ENCODE measurements at regions not wholly inside any gene's neighbourhood (a gene's known extent, or its start where the extent isn't known, plus 50 kb on each side); places are given as distances from the start of the nearest gene placed in this dataset.

DNA sequence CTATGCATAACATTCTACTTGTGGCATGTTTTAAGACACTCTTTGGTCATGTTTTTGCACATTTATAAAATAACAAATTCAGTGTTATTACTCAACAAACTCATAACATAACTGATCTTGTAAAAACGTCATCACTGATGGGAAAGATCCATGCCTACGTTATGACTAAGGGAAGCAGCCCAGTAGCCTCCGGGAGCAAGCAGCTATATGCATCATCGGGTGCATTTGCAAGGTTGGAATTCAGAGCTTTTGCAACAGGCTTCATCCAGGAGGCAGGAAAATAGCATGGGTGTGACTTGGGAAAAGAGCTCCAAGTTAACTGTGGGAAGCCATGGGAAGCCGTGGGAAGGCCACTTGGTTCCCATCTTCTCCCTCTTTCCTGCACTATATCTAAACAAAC, 271.6 kb upstream of the SGK1 start:
- Histone ChIP-seq H3K9me3 (no peaks in the 10 kb centered on the region), H3K27ac (no peak overlapping the region), H3K27me3 (no peaks in the 10 kb centered on the region), H3K4me3 (no peak overlapping the region), H3K4me1 (no peaks in the 10 kb centered on the region), H3K36me3 (no peaks in the 10 kb centered on the region)
- intact Hi-C loops (cut with DNase I; ENCODE audit: low total_unique reads), result no loop called here
- no peak for DNase-seq
- 64 to 85% (median 80%) methylated on average over 5 of the region's 5 CpGs for WGBS, 5 donors
- TF ChIP-seq, protein P1, sequence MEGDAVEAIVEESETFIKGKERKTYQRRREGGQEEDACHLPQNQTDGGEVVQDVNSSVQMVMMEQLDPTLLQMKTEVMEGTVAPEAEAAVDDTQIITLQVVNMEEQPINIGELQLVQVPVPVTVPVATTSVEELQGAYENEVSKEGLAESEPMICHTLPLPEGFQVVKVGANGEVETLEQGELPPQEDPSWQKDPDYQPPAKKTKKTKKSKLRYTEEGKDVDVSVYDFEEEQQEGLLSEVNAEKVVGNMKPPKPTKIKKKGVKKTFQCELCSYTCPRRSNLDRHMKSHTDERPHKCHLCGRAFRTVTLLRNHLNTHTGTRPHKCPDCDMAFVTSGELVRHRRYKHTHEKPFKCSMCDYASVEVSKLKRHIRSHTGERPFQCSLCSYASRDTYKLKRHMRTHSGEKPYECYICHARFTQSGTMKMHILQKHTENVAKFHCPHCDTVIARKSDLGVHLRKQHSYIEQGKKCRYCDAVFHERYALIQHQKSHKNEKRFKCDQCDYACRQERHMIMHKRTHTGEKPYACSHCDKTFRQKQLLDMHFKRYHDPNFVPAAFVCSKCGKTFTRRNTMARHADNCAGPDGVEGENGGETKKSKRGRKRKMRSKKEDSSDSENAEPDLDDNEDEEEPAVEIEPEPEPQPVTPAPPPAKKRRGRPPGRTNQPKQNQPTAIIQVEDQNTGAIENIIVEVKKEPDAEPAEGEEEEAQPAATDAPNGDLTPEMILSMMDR (IDR thresholded peaks at IDR 0.05), result no peak
- TF ChIP-seq EP300 (IDR thresholded peaks at IDR 0.05), result no peak
- TF ChIP-seq POLR2A (IDR thresholded peaks at IDR 0.05), result no peak
- no peak for TF ChIP-seq POLR2AphosphoS5 (IDR thresholded peaks at IDR 0.05)

DNA sequence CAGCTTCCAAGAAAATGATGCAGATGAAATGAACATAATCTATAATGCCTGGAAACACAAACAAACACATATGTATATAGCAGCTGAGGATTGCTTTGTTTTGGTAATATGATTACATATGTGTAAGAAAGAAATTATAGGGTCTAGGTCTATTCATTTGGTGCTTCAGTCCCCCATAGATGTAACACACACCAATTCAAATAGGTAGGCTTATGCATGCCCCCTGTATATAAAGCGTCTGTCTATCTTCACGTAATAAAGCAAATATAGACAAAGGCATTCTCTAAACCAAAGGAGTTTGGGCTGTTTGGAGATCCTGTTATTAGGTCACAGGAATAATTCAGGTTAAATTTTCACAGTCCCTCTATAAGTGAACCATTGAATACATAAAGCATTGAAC, 270.4 kb upstream of the SGK1 start:
- 67 to 94% (median 82%) methylated on average over 2 of the region's 2 CpGs for WGBS, 5 donors
- H3K9me3 ChIP-seq, result no peaks in the 10 kb centered on the region
- no peak for TF ChIP-seq POLR2AphosphoS5 (IDR thresholded peaks at IDR 0.05)
- TF ChIP-seq POLR2A (IDR thresholded peaks at IDR 0.05), result no peak
- TF ChIP-seq EP300 (IDR thresholded peaks at IDR 0.05), result no peak
- TF ChIP-seq, protein P1 (IDR thresholded peaks at IDR 0.05), result no peak

GRCh38 chr6:134585517-134585873, 267.6 kb upstream of the SGK1 start:
- WGBS, 5 donors, result 61 to 71% (median 62%) methylated on average over 8 of the region's 8 CpGs
- TF ChIP-seq POLR2A (IDR thresholded peaks at IDR 0.05) (no peak), POLR2AphosphoS5 (IDR thresholded peaks at IDR 0.05) (no peak), EP300 (IDR thresholded peaks at IDR 0.05) (no peak)
- TF ChIP-seq, protein P1 (IDR thresholded peaks at IDR 0.05), result no peak
- H3K9me3 ChIP-seq, result no peaks in the 10 kb centered on the region

More for the DNA sequence above, 270.4 kb upstream of the SGK1 start:
- Histone ChIP-seq H3K4me1 (no peaks in the 10 kb centered on the region), H3K4me3 (no peak overlapping the region), H3K36me3 (no peaks in the 10 kb centered on the region), H3K27ac (no peak overlapping the region), H3K27me3 (no peaks in the 10 kb centered on the region)
- intact Hi-C loops (cut with DNase I; ENCODE audit: low total_unique reads), result no loop called here
- no peak for DNase-seq

GRCh38 chr6:134584847-134585516, 267.1 kb upstream of the SGK1 start:
- Histone ChIP-seq H3K4me3 (no peak overlapping the region), H3K36me3 (no peaks in the 10 kb centered on the region), H3K9me3 (no peaks in the 10 kb centered on the region), H3K27ac (no peak overlapping the region), H3K4me1 (no peaks in the 10 kb centered on the region), H3K27me3 (no peaks in the 10 kb centered on the region)
- WGBS, 5 donors, result 83 to 85% (median 83%) methylated on average over 2 of the region's 2 CpGs
- DNase-seq, result peak in 1 of 2 donors; percentile 24
- no peak for TF ChIP-seq POLR2AphosphoS5 (IDR thresholded peaks at IDR 0.05)
- TF ChIP-seq, protein P1 (IDR thresholded peaks at IDR 0.05), result no peak
- no peak for TF ChIP-seq EP300 (IDR thresholded peaks at IDR 0.05)
- no peak for TF ChIP-seq POLR2A (IDR thresholded peaks at IDR 0.05)
- intact Hi-C loops (cut with DNase I; ENCODE audit: low total_unique reads), result no loop called here

More at GRCh38 chr6:134585517-134585873, 267.6 kb upstream of the SGK1 start:
- Histone ChIP-seq H3K27ac (no peak overlapping the region), H3K36me3 (no peaks in the 10 kb centered on the region), H3K4me3 (no peak overlapping the region), H3K4me1 (no peaks in the 10 kb centered on the region), H3K27me3 (no peaks in the 10 kb centered on the region)
- DNase-seq, result peak in 1 of 2 donors; percentile 14
- intact Hi-C loops (cut with DNase I; ENCODE audit: low total_unique reads), result no loop called here
